GM18511 (cell line): ENCODE measurements at regions not wholly inside any gene's neighbourhood (a gene's known extent, or its start where the extent isn't known, plus 50 kb on each side); places are given as distances from the start of the nearest gene placed in this dataset.

Experiments
- ATAC-seq: cut with Tn5 transposase; IDR thresholded peaks from one replicate; pipeline ENCODE4 v1.9.1; 2021; ENCODE audit warnings: mild to moderate bottlenecking, moderate library complexity; ENCODE audit not compliant: unreplicated experiment

DNA sequence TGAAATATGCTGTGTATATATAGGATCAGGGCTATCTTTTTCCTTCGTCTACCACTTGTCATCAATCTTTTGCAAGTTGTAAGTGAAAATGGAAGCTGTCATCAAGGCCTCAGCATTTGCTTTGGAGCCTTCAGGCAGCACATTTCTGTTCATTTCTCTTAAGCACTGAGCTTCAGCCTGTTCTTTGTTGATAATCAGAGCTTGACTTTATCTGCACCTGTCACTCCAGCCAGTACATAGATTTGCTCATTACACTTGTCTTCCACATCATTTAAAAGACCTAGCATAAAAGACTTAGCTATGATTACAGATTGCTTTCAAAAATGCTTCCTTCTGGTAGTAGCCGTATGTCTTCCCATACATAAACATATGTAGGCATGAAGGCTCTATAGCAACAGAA is 189.8 kb upstream of the GRIK2 start:
- ATAC-seq: no peak

DNA sequence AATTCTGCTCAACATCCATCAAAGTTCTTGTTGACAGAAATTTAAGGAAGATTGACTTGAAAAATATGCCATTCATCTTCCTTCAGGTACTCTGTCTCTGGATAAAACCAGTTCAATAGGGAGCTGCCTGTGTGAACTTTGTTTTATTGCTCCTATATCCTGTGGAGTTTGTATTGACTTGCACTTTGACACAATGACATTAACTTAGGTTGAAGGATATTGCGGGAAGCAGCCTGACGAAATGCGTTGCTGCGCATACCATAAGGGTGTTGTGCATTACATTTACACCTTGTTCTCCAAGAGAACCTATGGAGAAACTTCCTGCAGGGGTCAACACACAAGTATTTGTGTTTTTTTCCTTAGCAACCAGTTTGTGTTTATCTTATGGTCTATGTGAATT is 185.4 kb upstream of the GRIK2 start:
- no peak for ATAC-seq

DNA sequence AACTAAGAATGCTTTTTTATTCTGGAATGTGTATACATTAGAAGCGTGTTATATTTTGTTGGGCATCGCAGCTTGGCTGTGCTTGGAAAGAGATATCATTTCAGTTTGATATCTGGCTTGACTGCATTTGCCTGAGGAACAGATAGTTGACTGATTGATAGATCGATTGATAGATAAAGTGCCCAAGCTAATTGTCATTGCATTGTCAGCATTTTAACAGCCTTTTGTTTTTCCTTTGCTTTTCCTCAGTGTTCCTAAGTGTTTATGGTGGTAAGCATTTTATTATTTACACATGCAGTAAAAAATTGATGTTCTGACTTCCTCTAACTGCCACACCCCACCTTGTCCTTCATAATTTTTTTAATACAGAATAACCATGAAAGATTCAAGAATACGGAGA is 180.9 kb upstream of the GRIK2 start:
- ATAC-seq: no peak

DNA sequence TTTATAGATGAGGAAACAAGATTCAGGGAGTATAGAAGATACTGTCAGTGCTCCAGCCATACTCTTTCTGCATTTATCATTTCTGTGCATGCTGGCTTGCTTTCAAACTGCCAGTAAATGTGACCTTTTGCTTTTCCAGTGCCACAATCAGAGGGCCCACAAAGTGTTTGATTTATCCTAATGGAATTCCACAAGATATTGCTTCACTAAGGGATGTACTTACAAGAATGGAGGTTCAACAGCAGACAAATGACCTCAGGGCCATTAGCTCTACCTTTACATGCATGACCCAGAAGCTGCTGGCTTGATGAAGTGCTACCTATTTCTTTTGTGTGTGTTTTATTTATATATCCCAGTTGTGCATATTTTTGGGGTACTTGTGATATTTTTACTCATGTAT is 171.5 kb upstream of the GRIK2 start:
- no peak for ATAC-seq

DNA sequence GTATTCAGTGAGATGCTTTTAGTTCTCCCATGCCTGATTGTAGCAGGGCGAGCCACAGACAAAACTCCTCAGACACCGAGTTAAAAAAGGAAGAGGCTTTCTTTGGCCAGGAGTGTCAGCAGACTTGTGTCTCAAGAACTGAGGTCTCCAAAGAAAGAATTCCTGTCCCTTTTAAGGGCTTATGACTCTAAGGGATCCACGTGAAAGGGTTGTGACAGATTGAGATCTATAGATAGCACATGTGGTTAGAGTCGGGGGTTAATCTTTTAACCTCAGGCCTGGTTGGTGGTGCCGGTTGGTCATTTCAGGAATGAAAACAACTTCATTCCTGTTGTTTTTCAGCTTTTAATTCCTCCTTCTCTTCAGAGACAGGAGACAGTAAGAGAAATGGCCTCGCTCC is 168.8 kb upstream of the GRIK2 start:
- ATAC-seq: no peak

DNA sequence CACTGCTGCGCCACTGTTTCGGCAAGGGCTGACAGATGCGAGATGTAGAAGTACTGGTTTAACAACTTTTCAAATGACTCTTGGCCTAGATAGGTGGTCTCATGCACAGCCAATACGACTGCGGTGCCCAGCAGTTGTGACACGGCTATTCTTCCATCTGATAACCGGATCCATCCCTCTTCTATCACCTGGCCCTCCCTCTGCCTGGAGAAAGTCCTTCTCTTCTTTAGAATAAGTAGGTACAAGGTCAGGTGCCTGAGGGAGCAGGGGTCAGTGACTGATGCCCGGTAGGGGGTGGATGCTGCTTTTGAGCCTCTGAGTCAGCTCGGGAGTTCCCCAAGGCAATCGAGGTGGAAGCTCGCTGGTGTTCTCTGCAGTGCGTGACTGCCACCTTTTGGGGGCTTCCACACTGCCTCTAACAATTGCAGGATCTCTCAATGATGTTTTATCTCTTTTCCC is 166.8 kb upstream of the GRIK2 start:
- peak; percentile 66 for ATAC-seq

DNA sequence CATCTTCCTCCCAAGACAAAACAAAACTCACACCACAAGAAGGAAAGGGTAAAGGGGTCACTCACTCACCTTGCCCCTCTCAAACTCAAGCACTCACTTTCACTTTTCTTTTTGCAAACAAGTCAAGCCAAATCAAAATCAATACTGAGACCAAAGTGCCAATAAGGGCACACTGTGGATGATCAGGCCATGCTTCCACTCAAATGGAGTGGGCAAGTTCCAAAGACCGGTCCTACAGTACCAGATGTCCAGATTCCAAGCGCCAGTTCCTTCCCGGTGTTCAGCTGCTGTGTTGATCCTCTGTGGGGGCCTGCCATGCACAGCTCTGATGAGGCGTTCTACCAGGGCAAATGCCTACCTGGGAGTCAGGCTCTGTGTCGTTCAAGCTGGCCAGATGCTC is 162.6 kb upstream of the GRIK2 start:
- ATAC-seq: no peak

DNA sequence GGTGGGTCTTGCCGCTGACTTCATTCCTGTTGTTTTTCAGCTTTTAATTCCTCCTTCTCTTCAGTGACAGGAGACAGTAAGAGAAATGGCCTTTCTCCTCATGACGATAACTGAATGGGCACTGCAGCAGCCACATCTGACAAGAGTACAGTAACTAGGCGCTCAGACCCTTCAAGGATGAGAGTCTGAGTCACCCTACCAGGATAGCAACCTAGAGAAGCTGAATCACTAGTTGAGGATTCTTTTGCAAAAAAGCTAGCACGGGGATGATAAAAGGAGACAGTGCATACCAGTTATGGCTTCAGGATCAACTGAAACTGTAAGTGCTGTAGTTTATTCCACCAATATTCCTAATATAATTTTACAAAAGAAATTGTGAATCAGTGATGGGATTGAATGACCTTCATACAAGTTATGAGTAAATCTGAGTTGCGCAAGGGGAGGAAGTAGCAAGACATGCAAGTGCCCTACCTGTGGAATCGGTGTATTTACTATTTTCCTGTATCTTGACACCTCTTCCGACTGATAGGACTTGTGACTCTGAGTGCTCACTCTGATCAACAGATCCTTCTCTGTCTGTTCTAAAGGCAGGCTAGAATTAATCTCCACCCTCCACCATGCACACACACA is 161.8 kb upstream of the GRIK2 start:
- ATAC-seq: no peak

DNA sequence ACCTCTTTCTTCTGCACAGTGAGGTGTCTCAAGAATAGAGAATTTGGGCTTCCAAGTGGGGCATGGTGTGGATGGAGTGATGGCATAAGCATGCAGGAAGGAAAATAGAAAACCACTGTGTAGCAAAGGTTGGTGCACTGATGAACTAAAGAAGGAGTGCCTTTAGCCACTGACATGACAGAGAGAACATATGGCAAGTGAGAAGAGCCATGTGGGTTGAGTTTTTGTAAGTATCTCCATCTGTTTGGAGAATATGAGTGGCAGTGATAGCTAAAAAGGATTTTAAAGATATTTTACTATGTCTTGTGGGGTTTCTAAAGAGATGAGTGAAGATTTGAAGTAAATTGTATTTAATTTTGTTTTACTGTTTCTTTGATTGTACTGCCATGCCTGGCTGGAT is 160.5 kb upstream of the GRIK2 start:
- ATAC-seq: no peak

DNA sequence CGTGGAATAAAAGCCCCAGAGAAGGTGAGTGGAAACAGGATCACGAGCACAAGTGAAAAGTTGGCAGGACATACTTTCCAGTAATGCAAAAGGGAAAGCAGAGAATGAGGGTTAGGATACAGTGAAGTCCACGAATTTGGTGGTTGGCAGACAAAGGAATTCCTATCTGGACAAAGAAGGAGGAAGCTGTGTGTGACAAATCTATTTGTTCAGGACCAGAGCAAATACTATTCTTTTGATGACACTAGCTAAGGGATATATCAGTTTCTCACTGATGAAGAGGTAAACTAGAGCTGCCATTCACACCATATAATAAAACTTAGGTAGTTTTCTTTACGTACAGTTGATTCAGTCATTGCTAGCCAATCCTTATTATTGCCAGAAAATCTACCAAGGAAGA is 156.8 kb upstream of the GRIK2 start:
- no peak for ATAC-seq

DNA sequence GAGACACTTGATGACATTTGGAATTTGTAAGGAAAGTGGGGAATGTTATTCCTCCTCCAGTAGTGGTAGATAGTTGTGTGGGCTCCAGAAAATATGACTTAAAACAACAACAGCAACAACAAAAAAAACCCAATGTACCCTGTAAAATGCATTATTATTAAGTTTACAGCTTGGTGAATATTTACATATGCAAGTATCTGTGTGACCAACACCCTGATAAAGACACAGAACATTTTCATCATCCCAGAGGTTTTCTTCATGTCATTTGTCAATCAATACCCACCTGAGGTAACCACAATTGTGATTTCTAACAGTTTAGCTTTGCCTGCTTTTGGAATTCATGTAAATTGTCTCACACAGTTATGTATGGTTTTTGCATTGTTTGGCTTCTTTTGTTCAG is 152.1 kb upstream of the GRIK2 start:
- no peak for ATAC-seq

DNA sequence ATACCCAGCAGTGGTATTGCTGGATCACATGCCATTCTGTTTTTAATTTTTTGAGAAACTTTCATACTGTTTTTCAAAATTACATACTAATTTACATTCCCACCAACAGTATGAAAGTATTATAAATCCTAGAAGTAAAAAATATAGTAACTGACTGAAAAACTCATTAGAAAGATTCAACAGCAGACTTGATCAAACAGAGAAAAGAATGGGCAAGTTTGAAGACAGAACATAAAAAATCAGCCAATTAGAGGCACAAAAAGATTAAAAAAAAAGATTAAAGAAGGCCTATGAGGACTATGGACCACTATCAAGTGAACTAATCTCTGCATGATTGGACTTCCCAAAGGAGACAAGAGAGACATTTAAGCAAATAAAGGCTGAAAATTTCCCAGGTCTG is 144.0 kb upstream of the GRIK2 start:
- ATAC-seq: no peak

DNA sequence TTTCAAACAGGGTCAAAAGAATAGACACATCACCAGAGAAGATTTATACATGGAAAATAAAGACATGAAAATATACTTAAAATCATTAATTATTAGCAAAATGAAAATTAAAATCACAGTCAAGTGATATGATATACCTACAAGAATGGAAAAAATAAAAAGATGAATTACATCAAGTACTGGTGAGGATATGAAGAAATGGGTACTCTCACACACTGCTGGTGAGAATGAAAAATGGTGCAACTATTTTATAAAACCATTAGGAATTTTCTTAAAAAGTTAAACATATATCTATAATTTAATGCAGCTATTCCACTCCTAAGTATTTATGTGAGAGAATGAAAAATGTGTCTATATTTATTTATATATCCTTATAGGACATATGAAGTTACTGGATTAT is 136.3 kb upstream of the GRIK2 start:
- ATAC-seq: no peak

DNA sequence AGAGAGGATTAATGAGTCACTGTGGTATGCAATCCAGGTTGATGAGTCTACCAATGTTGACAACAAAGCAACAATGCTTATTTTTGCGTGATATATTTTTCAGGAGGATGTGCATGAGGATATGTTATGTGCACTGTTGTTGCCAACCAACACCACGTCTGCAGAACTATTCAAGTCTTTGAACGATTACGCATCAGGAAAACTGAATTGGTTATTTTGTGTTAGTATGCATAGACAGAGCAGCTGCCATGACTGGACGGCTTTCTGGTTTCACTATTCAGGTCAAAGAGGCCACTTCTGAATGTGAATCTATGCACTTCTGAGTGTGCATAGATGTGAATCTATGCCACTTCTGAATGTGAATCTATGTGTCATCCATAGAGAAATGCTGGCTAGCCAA is 134.0 kb upstream of the GRIK2 start:
- ATAC-seq: no peak

DNA sequence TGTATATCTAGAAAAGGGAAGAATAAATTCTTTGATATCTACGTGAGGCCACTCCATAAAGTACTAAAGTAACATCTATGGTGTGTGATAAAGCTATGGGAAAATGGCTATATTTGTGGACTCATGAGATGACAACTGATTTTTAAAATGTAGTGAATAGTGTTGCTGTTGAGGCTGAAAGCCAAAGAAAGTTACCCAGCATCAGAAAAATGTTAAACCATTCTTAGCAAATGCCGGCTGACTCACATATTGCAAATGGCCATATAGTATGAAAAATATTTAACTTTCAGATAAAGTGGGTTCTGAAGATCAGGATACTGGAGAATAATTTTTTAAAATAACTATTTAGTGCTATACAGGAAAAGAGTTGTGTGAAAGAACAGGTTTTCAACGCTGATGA is 129.9 kb upstream of the GRIK2 start:
- ATAC-seq: no peak

DNA sequence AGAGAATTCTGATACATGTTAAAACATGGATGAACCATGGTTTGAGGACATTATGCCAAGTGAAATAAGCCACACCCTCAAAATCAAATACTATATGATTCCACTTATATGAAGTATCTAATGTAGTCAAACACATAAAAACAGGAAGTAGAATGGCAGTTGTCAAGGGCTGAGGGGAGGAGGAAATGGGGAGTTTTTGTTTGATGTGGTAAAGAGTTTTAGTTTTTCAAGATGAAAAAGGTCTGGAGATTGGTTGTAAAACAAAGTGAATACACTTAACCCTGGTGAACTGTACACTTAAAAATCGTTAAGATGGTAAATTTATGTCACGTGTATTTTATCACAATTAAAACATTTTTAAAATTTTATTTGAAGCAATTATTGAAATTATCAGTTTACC is 127.4 kb upstream of the GRIK2 start:
- ATAC-seq: no peak

DNA sequence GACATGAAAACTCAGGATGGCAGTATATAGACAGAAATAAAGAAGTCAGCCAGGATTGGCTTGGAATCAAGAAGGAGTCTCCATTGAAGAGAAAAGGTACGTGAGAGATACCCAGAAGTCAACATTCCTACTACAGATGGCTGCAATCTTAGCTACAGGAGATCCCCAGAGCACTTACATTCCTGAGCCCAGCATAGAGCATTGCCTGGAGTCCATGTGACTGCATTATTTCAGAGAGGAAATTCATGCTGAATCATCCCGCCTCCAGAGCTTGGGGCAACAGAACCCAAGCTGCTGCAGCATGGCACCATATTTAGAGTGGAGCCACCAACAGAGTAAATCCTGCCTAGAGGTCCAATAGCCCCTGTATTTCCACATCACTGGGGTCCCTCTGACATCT is 125.0 kb upstream of the GRIK2 start:
- no peak for ATAC-seq

DNA sequence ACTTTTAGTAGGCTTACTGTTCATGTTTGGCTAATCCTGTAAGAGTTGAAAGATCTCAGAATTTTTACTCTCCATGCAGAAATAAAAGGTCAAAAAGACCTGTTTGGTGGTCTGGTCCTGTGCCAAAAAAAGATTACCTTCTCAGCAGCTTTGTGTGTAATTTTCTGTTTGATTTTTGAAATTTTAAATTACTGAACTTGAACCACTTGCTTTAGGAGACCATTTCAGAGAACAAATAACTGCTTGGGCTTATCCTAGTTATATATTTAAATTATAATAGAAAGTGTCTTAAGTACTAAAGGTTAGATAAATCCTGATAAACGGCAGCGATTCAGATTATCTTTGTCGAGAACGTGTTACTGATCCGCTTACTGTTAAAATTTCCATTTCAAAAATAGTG is 118.3 kb upstream of the GRIK2 start:
- ATAC-seq: no peak

DNA sequence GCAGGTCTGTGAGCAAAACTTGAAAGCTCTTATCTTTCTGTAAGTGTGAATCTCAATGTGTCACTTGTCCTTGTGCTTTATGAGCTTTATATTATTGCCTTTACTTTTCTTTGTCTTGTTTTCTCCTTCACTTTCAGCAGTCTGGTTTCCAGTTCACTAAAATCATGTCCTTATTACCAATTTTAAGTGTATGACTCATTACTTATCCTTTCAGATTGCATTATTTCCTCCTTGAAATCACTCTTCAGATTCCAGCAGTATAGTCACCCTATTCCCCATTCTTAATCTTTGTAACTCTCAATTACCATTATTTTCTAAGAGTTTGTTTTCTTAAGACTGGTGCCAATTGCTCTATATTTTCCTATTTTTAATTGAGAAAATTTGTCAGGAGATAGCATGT is 117.4 kb upstream of the GRIK2 start:
- no peak for ATAC-seq

DNA sequence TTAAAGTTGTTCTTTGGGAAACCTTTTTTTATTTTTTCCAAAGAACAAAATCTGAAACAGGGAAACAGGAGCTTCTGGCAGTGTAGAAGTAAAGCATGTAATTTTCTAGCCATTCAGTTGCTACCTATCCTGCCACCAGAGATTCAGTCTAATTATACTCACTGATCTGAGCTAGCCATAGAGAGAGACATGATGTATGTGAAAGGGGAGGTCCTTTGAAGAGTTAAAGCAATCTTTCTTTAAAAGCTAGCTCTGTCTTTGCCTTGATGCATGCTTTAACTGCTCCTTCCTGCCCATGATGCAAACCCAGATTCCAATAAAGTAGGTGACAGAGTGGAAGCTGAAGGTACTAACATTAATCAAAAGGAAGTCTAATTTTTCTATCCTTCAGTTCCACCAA is 114.1 kb upstream of the GRIK2 start:
- no peak for ATAC-seq

DNA sequence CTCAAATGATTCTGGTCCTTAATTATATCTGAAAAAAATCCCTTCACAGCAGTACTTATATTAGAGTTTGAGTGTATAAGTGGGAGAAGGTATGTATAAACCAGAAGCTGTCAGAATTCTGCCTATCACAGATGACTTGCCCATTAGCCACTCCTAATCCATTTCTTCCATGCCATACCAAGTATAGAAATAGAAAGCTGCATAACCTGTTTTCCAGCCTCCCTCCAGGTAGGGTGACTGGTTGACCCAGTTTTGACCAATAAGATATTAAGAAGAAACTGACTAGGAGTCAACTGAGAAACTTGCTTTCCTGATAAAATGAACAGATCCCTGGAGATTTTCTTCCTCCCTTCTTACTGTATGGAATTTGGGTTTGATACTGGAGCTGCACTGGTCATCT is 112.2 kb upstream of the GRIK2 start:
- ATAC-seq: no peak

DNA sequence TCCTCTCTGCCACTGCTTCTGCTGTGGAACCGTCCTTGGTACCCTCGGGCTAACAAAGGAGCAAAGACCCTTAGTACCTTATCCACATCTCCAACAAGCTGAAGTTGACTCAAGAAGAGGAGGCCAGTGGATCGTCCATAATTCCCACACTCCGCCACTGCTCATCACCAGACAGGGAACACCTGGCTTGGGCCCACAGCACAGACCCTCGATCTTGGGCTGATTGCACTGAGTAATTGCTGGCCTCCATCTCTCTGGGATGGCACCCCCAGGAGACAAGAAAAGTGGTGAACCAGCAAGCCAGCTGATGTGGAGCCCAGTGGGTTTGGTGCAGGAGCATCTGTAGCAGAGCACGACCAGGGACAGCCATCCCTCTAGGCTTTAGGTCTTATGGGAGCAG is 109.4 kb upstream of the GRIK2 start:
- no peak for ATAC-seq

DNA sequence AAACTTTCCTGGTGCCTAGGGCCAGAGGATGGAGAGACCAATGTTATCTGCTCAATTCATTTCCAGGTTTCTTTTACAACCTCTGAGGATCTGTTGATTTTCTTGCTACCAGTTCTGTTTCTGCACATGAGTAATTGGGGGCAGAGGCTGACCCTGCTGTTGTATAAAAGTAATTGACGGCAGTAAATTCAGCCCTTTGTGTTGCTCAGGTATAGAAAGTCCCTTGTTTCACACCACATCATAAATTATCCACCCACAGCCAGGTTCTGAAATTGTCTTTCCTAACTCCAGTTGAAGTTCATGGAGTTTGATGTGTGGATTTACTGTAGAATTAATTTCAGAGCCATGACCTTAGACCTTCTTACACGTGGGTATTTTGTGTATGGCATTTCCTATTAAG is 107.4 kb upstream of the GRIK2 start:
- ATAC-seq: no peak

DNA sequence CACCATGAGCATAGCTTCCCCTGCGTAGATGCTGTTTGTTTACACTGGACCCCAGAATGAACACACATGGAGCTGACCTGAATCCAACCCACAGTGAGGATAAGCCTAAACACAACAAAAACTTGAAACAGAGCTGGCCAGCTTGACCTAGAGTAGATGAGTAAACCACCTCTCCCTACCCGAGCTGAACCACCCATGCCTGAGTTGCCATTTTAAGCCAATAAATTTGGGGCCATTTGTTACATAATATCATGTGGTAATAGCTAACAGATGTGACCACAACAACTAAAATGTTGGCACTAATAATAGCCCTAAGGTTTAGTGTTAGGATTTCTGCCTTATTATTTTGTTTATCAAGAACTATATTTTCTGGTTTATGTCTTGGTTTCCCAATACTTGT is 103.2 kb upstream of the GRIK2 start:
- ATAC-seq: no peak
